Hematopoietic multipotent progenitor cell treated with erythropoietin and hydrocortisone succinate and interleukin-3 and kit ligand, for 15 days (in vitro differentiated cells): ENCODE measurements at regions not wholly inside any gene's neighbourhood (a gene's known extent, or its start where the extent isn't known, plus 50 kb on each side); places are given as distances from the start of the nearest gene placed in this dataset.

ENCODE experiments used
- DNase-seq: peaks from one replicate; pipeline ENCODE4 v3.0.0-alpha.2; 2015; ENCODE audit warnings: low spot score

- no peak for DNase-seq
Measured at GRCh38 chr5:120413686-120414085, 50.4 kb upstream of the PRR16 start.
